Psoas muscle (tissue), 7 donors: ENCODE measurements at regions not wholly inside any gene's neighbourhood (a gene's known extent, or its start where the extent isn't known, plus 50 kb on each side); places are given as distances from the start of the nearest gene placed in this dataset.

ENCODE experiments used
- ATAC-seq, 4 donors: fragments of 200-7000 bp; cut with Tn5 transposase; one replicate each; pipeline ENCODE4 v1.9.1; 2020; ENCODE audit warnings: moderate library complexity in 3 of 4, mild to moderate bottlenecking in 2 of 4
- DNase-seq, 2 donors: peaks; one replicate each; pipeline ENCODE4 v3.0.0-alpha.2; 2020
- H3K27ac ChIP-seq: fragments of 200-600 bp; one replicate; pipeline ENCODE4 v1.8.0; 2022
- H3K27me3 ChIP-seq, 3 donors: fragments of 200-600 bp in 1 of 3; one replicate each; pipeline versions ENCODE4 v1.6.1 to v1.8.0; 2013 to 2022; ENCODE audit warnings: low read length in 2 of 3, mild to moderate bottlenecking in 2 of 3, moderate library complexity in 1 of 3; ENCODE audit not compliant: insufficient read depth in 3 of 3
- H3K36me3 ChIP-seq, 2 donors: fragments of 200-600 bp in 1 of 2; one replicate each; pipeline versions ENCODE4 v1.6.1 to v1.8.0; 2013 to 2022; ENCODE audit warnings: low read depth in 1 of 2, mild to moderate bottlenecking in 1 of 2, moderate library complexity in 1 of 2; ENCODE audit not compliant: insufficient read depth in 1 of 2
- H3K4me1 ChIP-seq: fragments of 200-600 bp; one replicate; pipeline ENCODE4 v1.8.0; 2022
- H3K4me3 ChIP-seq: fragments of 200-600 bp; one replicate; pipeline ENCODE4 v1.8.0; 2022; ENCODE audit warnings: mild to moderate bottlenecking
- H3K9me3 ChIP-seq: fragments of 200-600 bp; one replicate; pipeline ENCODE4 v1.8.0; 2022
- CTCF ChIP-seq: fragments of 200-600 bp; IDR thresholded peaks from one replicate; pipeline ENCODE4 v1.8.0; 2022; ENCODE audit warnings: antibody characterized with exemption
- WGBS, 3 donors: extraction: QIAGEN DNeasy Blood & Tissue Kit; methylation state at CpG; one replicate each; pipeline versions ENCODE4 v1.1.6 to v1.1.7; 2013; 5-methylcytosine and 5-hydroxymethylcytosine counted together
- intact Hi-C, 2 donors: fragments of 100-400 bp; cut with DNase I; formaldehyde crosslinking; loops; one replicate each; pipeline versions ENCODE4 v1.11.0 to v1.14.2; 2022
- donor health status: healthy with polysubstance abuse.
- donor health status: DM: no; HTN: no; CAD: no; lungs with moderate emphysema.
- donor health status: Bipolar disorder and iron deficiency.
- donor health status: healthy.
- donor health status: DM: yes; HTN: yes; CAD: no.
- donor health status: DM: no; HTN: no; CAD: no.
- donor health status: DM: yes; HTN: yes; CAD: no.

- Histone ChIP-seq H3K36me3 (no peaks in the 10 kb centered on the region), H3K27ac (no peak overlapping the region), H3K4me3 (no peak overlapping the region), H3K4me1 (no peaks in the 10 kb centered on the region), H3K9me3 (peaks cover 3% of the 10 kb centered on the region), H3K27me3 (no peaks in the 10 kb centered on the region)
- no peak for TF ChIP-seq CTCF
- no peak for ATAC-seq
- intact Hi-C loops, result no loop called here
- WGBS, 3 donors, result 66 to 91% (median 88%) methylated on average over 2 of the region's 2 CpGs
- DNase-seq, result no peak
Observed at GRCh38 chr1:98145655-98146054, 224.8 kb upstream of the DPYD start.

- ATAC-seq (no peak), DNase-seq (no peak)
- TF ChIP-seq CTCF, result no peak
- no peaks in the 10 kb centered on the region for H3K9me3 ChIP-seq
- H3K36me3 ChIP-seq, result no peaks in the 10 kb centered on the region
- no peak overlapping the region for H3K4me3 ChIP-seq
- 71 to 75% (median 74%) methylated on average over 2 of the region's 2 CpGs for WGBS, 3 donors
- no peaks in the 10 kb centered on the region for H3K27me3 ChIP-seq
- no peak overlapping the region for H3K27ac ChIP-seq
- intact Hi-C loops, result no loop called here
- H3K4me1 ChIP-seq, result no peaks in the 10 kb centered on the region
Observed at GRCh38 chr1:98143403-98143802, 222.6 kb upstream of the DPYD start.

- DNase-seq (no peak), ATAC-seq (no peak)
- intact Hi-C loops, result no loop called here
- Histone ChIP-seq H3K27ac (no peak overlapping the region), H3K4me3 (no peak overlapping the region), H3K9me3 (no peaks in the 10 kb centered on the region), H3K36me3 (no peaks in the 10 kb centered on the region), H3K4me1 (no peaks in the 10 kb centered on the region), H3K27me3 (no peaks in the 10 kb centered on the region)
- WGBS, 3 donors, result 14 to 20% (median 18%) methylated on average over 4 of the region's 4 CpGs
- no peak for TF ChIP-seq CTCF
Observed at GRCh38 chr1:98133131-98133530, 212.3 kb upstream of the DPYD start.

- intact Hi-C loops, result no loop called here
- 70 to 75% (median 71%) methylated on average over 1 of the region's 1 CpG for WGBS, 3 donors
- Histone ChIP-seq H3K27me3 (no peaks in the 10 kb centered on the region), H3K4me3 (no peak overlapping the region), H3K27ac (no peak overlapping the region), H3K4me1 (no peaks in the 10 kb centered on the region), H3K36me3 (no peaks in the 10 kb centered on the region), H3K9me3 (no peaks in the 10 kb centered on the region)
- no peak for DNase-seq
- TF ChIP-seq CTCF, result no peak
- no peak for ATAC-seq
Observed at GRCh38 chr1:98130408-98130807, 209.6 kb upstream of the DPYD start.

- TF ChIP-seq CTCF, result no peak
- DNase-seq, result no peak
- ATAC-seq, result no peak
- H3K36me3 ChIP-seq, result no peaks in the 10 kb centered on the region
- no peak overlapping the region for H3K27ac ChIP-seq
- WGBS, 3 donors, result 74 to 81% (median 77%) methylated on average over 1 of the region's 1 CpG
- H3K9me3 ChIP-seq, result no peaks in the 10 kb centered on the region
- no peak overlapping the region for H3K4me3 ChIP-seq
- no peaks in the 10 kb centered on the region for H3K4me1 ChIP-seq
- H3K27me3 ChIP-seq, result no peaks in the 10 kb centered on the region
- intact Hi-C loops, result no loop called here
Observed at GRCh38 chr1:98129491-98129890, 208.7 kb upstream of the DPYD start.
